Tibial nerve (tissue), 4 donors: ENCODE measurements at regions not wholly inside any gene's neighbourhood (a gene's known extent, or its start where the extent isn't known, plus 50 kb on each side); places are given as distances from the start of the nearest gene placed in this dataset.
A peak's percentile ranks its signal among the peaks of the same experiment; 100 is the strongest.

ENCODE experiments used
- DNase-seq, 2 donors: peaks; one replicate each; pipeline ENCODE4 v3.0.0-alpha.2; 2019; ENCODE audit warnings: low spot score in 2 of 2
- H3K27ac ChIP-seq, 4 donors: fragments of 200-600 bp; sonication (generic) in 3 of 4; one replicate each; pipeline ENCODE4 v1.5.1; 2017 to 2019; ENCODE audit warnings: mild to moderate bottlenecking in 1 of 4
- H3K27me3 ChIP-seq, 2 donors: fragments of 200-600 bp; sonication (generic) in 1 of 2; one replicate each; pipeline versions ENCODE4 v1.5.1 to v1.6.0; 2017 to 2019
- H3K36me3 ChIP-seq, 3 donors: fragments of 200-600 bp; sonication (generic); one replicate each; pipeline ENCODE4 v1.5.1; 2018 to 2019
- H3K4me1 ChIP-seq, 4 donors: fragments of 200-600 bp; sonication (generic) in 3 of 4; one replicate each; pipeline ENCODE4 v1.5.1; 2017 to 2019
- H3K4me3 ChIP-seq, 4 donors: fragments of 200-600 bp; sonication (generic) in 3 of 4; one replicate each; pipeline ENCODE4 v1.5.1; 2017 to 2019; ENCODE audit warnings: mild to moderate bottlenecking in 1 of 4, moderate library complexity in 1 of 4
- H3K9me3 ChIP-seq, 4 donors: fragments of 200-600 bp; sonication (generic) in 3 of 4; one replicate each; pipeline ENCODE4 v1.5.1; 2017 to 2019
- CTCF ChIP-seq, 5 experiments: fragments of 200-600 bp in 3 of 5; fragments of 450-650 bp in 2 of 5; sonication (generic) in 3 of 5; IDR thresholded peaks; one replicate each; pipeline ENCODE4 v1.5.1; 2016 to 2019; ENCODE audit warnings: antibody characterized with exemption in 5 of 5, mild to moderate bottlenecking in 3 of 5, moderate library complexity in 2 of 5
- EP300 ChIP-seq, 2 donors: sonication (generic); formaldehyde crosslinking; IDR thresholded peaks; one replicate each; pipeline ENCODE4 v1.6.1; 2017; ENCODE audit warnings: antibody characterized with exemption in 2 of 2, mild to moderate bottlenecking in 1 of 2
- POLR2A ChIP-seq, 2 donors: fragments of 450-650 bp; IDR thresholded peaks; one replicate each; pipeline ENCODE4 v1.6.1; 2017; ENCODE audit warnings: antibody characterized with exemption in 2 of 2, mild to moderate bottlenecking in 2 of 2, moderate library complexity in 2 of 2
- WGBS, 2 donors: methylation state at CpG; one replicate each; pipeline ENCODE4 v1.1.5; 2018; 5-methylcytosine and 5-hydroxymethylcytosine counted together

GRCh38 chr2:54059504-54059903 is 55.9 kb upstream of the ACYP2 start:
- Histone ChIP-seq H3K36me3 (peaks cover 0 to 11% (median 0%) of the 10 kb centered on the region in 3 donors), H3K27me3 (no peaks in the 10 kb centered on the region), H3K4me3 (no peak overlapping the region), H3K9me3 (peaks cover 0 to 6% (median 0%) of the 10 kb centered on the region in 4 donors), H3K4me1 (no peaks in the 10 kb centered on the region), H3K27ac (no peak overlapping the region)
- TF ChIP-seq POLR2A (IDR thresholded peaks at IDR 0.05) (no peak), CTCF (IDR thresholded peaks at IDR 0.05) (no peak), EP300 (IDR thresholded peaks at IDR 0.05) (no peak)
- 97 to 98% methylated on average over 3 of the region's 3 CpGs for WGBS, 2 donors
- no peak for DNase-seq

GRCh38 chr2:54058449-54058848 is 57.0 kb upstream of the ACYP2 start:
- no peak for DNase-seq
- no peak for TF ChIP-seq CTCF (IDR thresholded peaks at IDR 0.05)
- Histone ChIP-seq H3K9me3 (peaks cover 0 to 11% (median 0%) of the 10 kb centered on the region in 4 donors), H3K27ac (no peak overlapping the region), H3K36me3 (peaks cover 0 to 22% (median 0%) of the 10 kb centered on the region in 3 donors), H3K27me3 (no peaks in the 10 kb centered on the region), H3K4me3 (no peak overlapping the region), H3K4me1 (no peaks in the 10 kb centered on the region)
- 98% methylated on average over 1 of the region's 1 CpG for WGBS, 2 donors

- no peaks in the 10 kb centered on the region for H3K4me1 ChIP-seq
- WGBS, 2 donors = 86 to 93% methylated on average over 4 of the region's 4 CpGs
- peaks cover 0 to 51% (median 0%) of the 10 kb centered on the region in 3 donors for H3K36me3 ChIP-seq
- H3K27me3 ChIP-seq = no peaks in the 10 kb centered on the region
- no peak for DNase-seq
- TF ChIP-seq EP300 (IDR thresholded peaks at IDR 0.05) (no peak), CTCF (IDR thresholded peaks at IDR 0.05) (no peak), POLR2A (IDR thresholded peaks at IDR 0.05) (no peak)
- peaks cover 0 to 17% (median 0%) of the 10 kb centered on the region in 4 donors for H3K9me3 ChIP-seq
- H3K4me3 ChIP-seq = no peak overlapping the region
- peak overlapping the region in 1 of 4 donors; percentile 2 for H3K27ac ChIP-seq
These were observed 60.6 kb upstream of the ACYP2 start for GRCh38 chr2:54054774-54055173.

- no peak for DNase-seq
- TF ChIP-seq POLR2A (IDR thresholded peaks at IDR 0.05) (no peak), EP300 (IDR thresholded peaks at IDR 0.05) (no peak), CTCF (IDR thresholded peaks at IDR 0.05) (no peak)
- 58 to 62% methylated on average over 3 of the region's 3 CpGs for WGBS, 2 donors
- Histone ChIP-seq H3K9me3 (peaks cover 0 to 17% (median 0%) of the 10 kb centered on the region in 4 donors), H3K4me3 (no peak overlapping the region), H3K36me3 (peaks cover 0 to 50% (median 0%) of the 10 kb centered on the region in 3 donors), H3K4me1 (no peaks in the 10 kb centered on the region), H3K27ac (no peak overlapping the region), H3K27me3 (no peaks in the 10 kb centered on the region)
These were observed 61.1 kb upstream of the ACYP2 start for GRCh38 chr2:54054271-54054670.

GRCh38 chr2:54053830-54054229 is 61.6 kb upstream of the ACYP2 start:
- Histone ChIP-seq H3K9me3 (peaks cover 0 to 13% (median 0%) of the 10 kb centered on the region in 4 donors), H3K27ac (peak overlapping the region in 1 of 4 donors; percentile 12), H3K4me1 (no peaks in the 10 kb centered on the region), H3K36me3 (peaks cover 0 to 46% (median 0%) of the 10 kb centered on the region in 3 donors), H3K27me3 (no peaks in the 10 kb centered on the region), H3K4me3 (no peak overlapping the region)
- 72 to 76% methylated on average over 2 of the region's 2 CpGs for WGBS, 2 donors
- no peak for TF ChIP-seq POLR2A (IDR thresholded peaks at IDR 0.05)
- no peak for TF ChIP-seq CTCF (IDR thresholded peaks at IDR 0.05)
- no peak for TF ChIP-seq EP300 (IDR thresholded peaks at IDR 0.05)
- no peak for DNase-seq
